HepG2 (cell line): ENCODE measurements at regions not wholly inside any gene's neighbourhood (a gene's known extent, or its start where the extent isn't known, plus 50 kb on each side); places are given as distances from the start of the nearest gene placed in this dataset.

Source experiments
- ATAC-seq: fragments of 200-7000 bp; cut with Tn5 transposase; 3 replicates; pipeline ENCODE4 v1.9.1; 2020; ENCODE audit warnings: mild to moderate bottlenecking, moderate library complexity
- BruUV-seq: library from RNA; stranded (reverse); fragments of 400-500 nt; replicated peaks from 2 replicates; lab custom pipeline; 2021; lab: Mats Ljungman, UMichigan
- CTCF ChIA-PET: fragments of 300-600 bp; formaldehyde crosslinking; extraction: SDS; loops from one replicate; lab custom pipeline; 2021; ENCODE audit warnings: low total read pairs, inconsistent platforms, low intra/inter-chr PET ratio; lab: Yijun Ruan, JAX
- POLR2A ChIA-PET: fragments of 350-600 bp; sonication (Branson Sonifier 250); formaldehyde crosslinking; loops from one replicate; lab custom pipeline; 2020; ENCODE audit warnings: antibody characterized with exemption, inconsistent platforms; lab: Yijun Ruan, JAX
- DNase-seq: peaks from one replicate; pipeline ENCODE4 v3.0.0-alpha.2; 2015; ENCODE audit warnings: low spot score
- FAIRE-seq: peaks from 3 replicates; lab custom pipeline; 2011; peaks lifted over from hg19 to GRCh38; lab: Jason Lieb, UNC
- H2AFZ ChIP-seq: one replicate; pipeline ENCODE4 v1.6.1; 2011; ENCODE audit warnings: low read length, inconsistent platforms
- H3K27ac ChIP-seq: fragments of 300-600 bp; 3 replicates; pipeline ENCODE4 v1.8.0; 2011; ENCODE audit warnings: mixed run types, mild to moderate bottlenecking, mixed read lengths, low read length, inconsistent platforms; ENCODE audit not compliant: insufficient read depth; ENCODE audit errors: extremely low read length
- H3K27me3 ChIP-seq, 2 experiments: fragments of 200-600 bp in 1 of 2; 2 replicates in 1 of 2; 3 replicates in 1 of 2; pipeline versions ENCODE4 v1.6.0 to v1.8.0; 2011; ENCODE audit warnings: low read length in 2 of 2, mild to moderate bottlenecking in 2 of 2, moderate library complexity in 2 of 2, inconsistent platforms in 1 of 2; ENCODE audit not compliant: insufficient read depth in 2 of 2, control insufficient read depth in 1 of 2
- H3K36me3 ChIP-seq, 2 experiments: fragments of 200-600 bp in 1 of 2; replicated peaks in 1 of 2; 2 replicates in 1 of 2; 3 replicates in 1 of 2; pipeline versions ENCODE4 v1.5.1 to v1.8.0; 2011; ENCODE audit warnings: low read length in 2 of 2, inconsistent platforms in 1 of 2; ENCODE audit not compliant: insufficient read depth in 2 of 2, control insufficient read depth in 1 of 2
- H3K4me1 ChIP-seq: 2 replicates; pipeline ENCODE4 v1.5.1; 2012; ENCODE audit warnings: low read length, inconsistent platforms; ENCODE audit not compliant: insufficient read depth
- H3K4me2 ChIP-seq: 2 replicates; pipeline ENCODE4 v1.6.0; 2011; ENCODE audit warnings: low read depth, low read length, inconsistent platforms
- H3K4me3 ChIP-seq, 3 experiments: fragments of 200-600 bp in 1 of 3; sonication (generic), shearing (Covaris generic) in 1 of 3; replicated peaks in 1 of 3; 2 replicates each; pipeline ENCODE4 v1.5.1; 2011 to 2016; ENCODE audit warnings: low read length in 3 of 3, inconsistent platforms in 2 of 3, low read depth in 2 of 3, mild to moderate bottlenecking in 2 of 3, control low read depth in 1 of 3, mixed read lengths in 1 of 3; ENCODE audit not compliant: insufficient read depth in 1 of 3
- H3K79me2 ChIP-seq: one replicate; pipeline ENCODE4 v1.6.1; 2011; ENCODE audit warnings: low read length, inconsistent platforms; ENCODE audit not compliant: insufficient read depth
- H3K9ac ChIP-seq: 2 replicates; pipeline ENCODE4 v1.6.0; 2011; ENCODE audit warnings: mild to moderate bottlenecking, low read depth, low read length, inconsistent platforms; ENCODE audit not compliant: insufficient read depth
- H3K9me3 ChIP-seq: 2 replicates; pipeline ENCODE4 v1.5.1; 2012; ENCODE audit warnings: mild to moderate bottlenecking, low read length
- H4K20me1 ChIP-seq: 2 replicates; pipeline ENCODE4 v1.6.0; 2011; ENCODE audit warnings: inconsistent platforms, mild to moderate bottlenecking, low read length, moderate library complexity; ENCODE audit not compliant: insufficient read depth
- BRD4 ChIP-seq: sonication (generic); formaldehyde crosslinking; IDR thresholded peaks from 2 replicates; pipeline ENCODE4 v1.4.0; 2020; ENCODE audit warnings: missing genetic modification reagents
- CHCHD3 ChIP-seq: sonication (generic); formaldehyde crosslinking; IDR thresholded peaks from 2 replicates; pipeline ENCODE4 v1.8.0; 2022; ENCODE audit warnings: mild to moderate bottlenecking, missing genetic modification reagents, moderate library complexity
- IRX3 ChIP-seq: sonication (generic); formaldehyde crosslinking; IDR thresholded peaks from 2 replicates; pipeline ENCODE4 v1.8.1; 2023; ENCODE audit warnings: mild to moderate bottlenecking, low read depth, missing genetic modification reagents, borderline replicate concordance
- ISL2 ChIP-seq: sonication (generic); formaldehyde crosslinking; IDR thresholded peaks from 2 replicates; pipeline ENCODE4 v1.5.0; 2020; ENCODE audit warnings: missing genetic modification reagents
- NR3C1 ChIP-seq: sonication (generic); formaldehyde crosslinking; IDR thresholded peaks from 2 replicates; pipeline ENCODE4 v1.4.0; 2020; ENCODE audit warnings: missing genetic modification reagents
- RARA ChIP-seq: IDR thresholded peaks from 2 replicates; pipeline ENCODE4 v1.6.1; 2016; ENCODE audit warnings: missing genetic modification reagents, missing compliant biosample characterization
- SATB2 ChIP-seq: sonication (generic); formaldehyde crosslinking; IDR thresholded peaks from 2 replicates; pipeline ENCODE4 v1.5.0; 2020; ENCODE audit warnings: missing genetic modification reagents
- SMARCC2 ChIP-seq: fragments of 450-650 bp; IDR thresholded peaks from 2 replicates; pipeline ENCODE4 v1.6.1; 2017; ENCODE audit warnings: antibody characterized with exemption, mild to moderate bottlenecking
- SOX5 ChIP-seq: IDR thresholded peaks from 2 replicates; pipeline ENCODE4 v1.6.1; 2016; ENCODE audit warnings: borderline replicate concordance
- ZKSCAN5 ChIP-seq: sonication (generic); formaldehyde crosslinking; IDR thresholded peaks from 2 replicates; pipeline ENCODE4 v1.5.1; 2020; ENCODE audit warnings: mild to moderate bottlenecking, missing genetic modification reagents
- ZNF337 ChIP-seq: sonication (generic); formaldehyde crosslinking; IDR thresholded peaks from 2 replicates; pipeline ENCODE4 v1.5.1; 2020; ENCODE audit warnings: missing genetic modification reagents, low read depth, mild to moderate bottlenecking, borderline replicate concordance
- ZNF678 ChIP-seq: sonication (generic); formaldehyde crosslinking; IDR thresholded peaks from 2 replicates; pipeline ENCODE4 v1.4.0; 2020; ENCODE audit warnings: mild to moderate bottlenecking, missing genetic modification reagents
- ZSCAN20 ChIP-seq: sonication (generic); formaldehyde crosslinking; IDR thresholded peaks from 2 replicates; pipeline ENCODE4 v1.4.0; 2020; ENCODE audit warnings: missing genetic modification reagents, mild to moderate bottlenecking, borderline replicate concordance
- ZSCAN29 ChIP-seq: sonication (generic); formaldehyde crosslinking; conservative IDR thresholded peaks from 2 replicates; pipeline ENCODE4 v1.4.0; 2020; ENCODE audit warnings: mild to moderate bottlenecking, missing genetic modification reagents
- WGBS: methylation state at CpG from one replicate; pipeline ENCODE4 v1.1.6; 2017; ENCODE audit warnings: low lambda C conversion rate; 5-methylcytosine and 5-hydroxymethylcytosine counted together
- in situ Hi-C: cut with HindIII; loops from 2 replicates; pipeline ENCODE4 v1.10.0; 2017; ENCODE audit warnings: low pct_unique_long_range_greater_than_20kb; ENCODE audit not compliant: extremely low pct_ligation_motif_present
- intact Hi-C: fragments of 100-400 bp; cut with micrococcal nuclease; formaldehyde crosslinking; loops from one replicate; pipeline ENCODE4 v1.10.0; 2022; ENCODE audit not compliant: unreplicated experiment
- TF ChIP-seq, protein P1 (sequence below): sonication (generic); formaldehyde crosslinking; IDR thresholded peaks from 2 replicates; pipeline ENCODE4 v1.4.0; 2020; ENCODE audit warnings: mild to moderate bottlenecking, low read depth, missing genetic modification reagents
- TF ChIP-seq, protein P2 (sequence below): IDR thresholded peaks from 2 replicates; pipeline ENCODE4 v1.6.1; 2016; ENCODE audit warnings: mild to moderate bottlenecking, missing biosample characterization, missing genetic modification reagents
- TF ChIP-seq, protein P3 (sequence below), 2 experiments: IDR thresholded peaks; 2 replicates each; pipeline ENCODE4 v1.6.1; 2011 to 2012; ENCODE audit warnings: low read length in 2 of 2, borderline replicate concordance in 1 of 2, low read depth in 1 of 2, mild to moderate bottlenecking in 1 of 2, moderate library complexity in 1 of 2
- TF ChIP-seq, protein P4 (sequence below): sonication (generic); formaldehyde crosslinking; IDR thresholded peaks from 2 replicates; pipeline ENCODE4 v1.4.0; 2020; ENCODE audit warnings: missing genetic modification reagents, borderline replicate concordance

DNA sequence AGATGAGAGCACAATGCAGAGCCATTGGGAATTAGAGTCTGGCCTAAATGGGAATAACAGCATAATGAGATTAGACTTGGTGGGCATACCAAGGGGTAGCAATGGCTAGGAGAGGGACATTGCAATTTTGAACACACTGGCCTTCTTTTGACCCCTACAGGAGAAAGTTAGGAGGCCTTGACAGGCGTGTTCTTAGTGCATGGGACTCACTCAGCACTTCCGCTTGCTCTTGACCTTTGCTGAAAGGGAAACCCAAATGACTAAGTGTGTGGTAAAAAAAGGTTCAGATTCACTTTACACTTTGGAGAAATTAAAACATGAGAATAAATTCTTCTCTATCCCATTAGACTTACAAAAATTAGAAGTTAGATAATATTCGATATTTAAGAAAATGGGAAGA is 317.4 kb downstream of the DIPK2A start (continued):
- TF ChIP-seq, protein P1, sequence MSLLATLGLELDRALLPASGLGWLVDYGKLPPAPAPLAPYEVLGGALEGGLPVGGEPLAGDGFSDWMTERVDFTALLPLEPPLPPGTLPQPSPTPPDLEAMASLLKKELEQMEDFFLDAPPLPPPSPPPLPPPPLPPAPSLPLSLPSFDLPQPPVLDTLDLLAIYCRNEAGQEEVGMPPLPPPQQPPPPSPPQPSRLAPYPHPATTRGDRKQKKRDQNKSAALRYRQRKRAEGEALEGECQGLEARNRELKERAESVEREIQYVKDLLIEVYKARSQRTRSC = no peak
- TF ChIP-seq ZKSCAN5 (CRISPR knock-in tag) (no peak), SATB2 (CRISPR knock-in tag) (no peak), CHCHD3 (CRISPR knock-in tag) (no peak), ZSCAN20 (CRISPR knock-in tag) (no peak), RARA (CRISPR knock-in tag) (no peak)
- TF ChIP-seq, protein P2, sequence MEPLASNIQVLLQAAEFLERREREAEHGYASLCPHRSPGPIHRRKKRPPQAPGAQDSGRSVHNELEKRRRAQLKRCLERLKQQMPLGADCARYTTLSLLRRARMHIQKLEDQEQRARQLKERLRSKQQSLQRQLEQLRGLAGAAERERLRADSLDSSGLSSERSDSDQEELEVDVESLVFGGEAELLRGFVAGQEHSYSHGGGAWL (CRISPR knock-in tag) = no peak

DNA sequence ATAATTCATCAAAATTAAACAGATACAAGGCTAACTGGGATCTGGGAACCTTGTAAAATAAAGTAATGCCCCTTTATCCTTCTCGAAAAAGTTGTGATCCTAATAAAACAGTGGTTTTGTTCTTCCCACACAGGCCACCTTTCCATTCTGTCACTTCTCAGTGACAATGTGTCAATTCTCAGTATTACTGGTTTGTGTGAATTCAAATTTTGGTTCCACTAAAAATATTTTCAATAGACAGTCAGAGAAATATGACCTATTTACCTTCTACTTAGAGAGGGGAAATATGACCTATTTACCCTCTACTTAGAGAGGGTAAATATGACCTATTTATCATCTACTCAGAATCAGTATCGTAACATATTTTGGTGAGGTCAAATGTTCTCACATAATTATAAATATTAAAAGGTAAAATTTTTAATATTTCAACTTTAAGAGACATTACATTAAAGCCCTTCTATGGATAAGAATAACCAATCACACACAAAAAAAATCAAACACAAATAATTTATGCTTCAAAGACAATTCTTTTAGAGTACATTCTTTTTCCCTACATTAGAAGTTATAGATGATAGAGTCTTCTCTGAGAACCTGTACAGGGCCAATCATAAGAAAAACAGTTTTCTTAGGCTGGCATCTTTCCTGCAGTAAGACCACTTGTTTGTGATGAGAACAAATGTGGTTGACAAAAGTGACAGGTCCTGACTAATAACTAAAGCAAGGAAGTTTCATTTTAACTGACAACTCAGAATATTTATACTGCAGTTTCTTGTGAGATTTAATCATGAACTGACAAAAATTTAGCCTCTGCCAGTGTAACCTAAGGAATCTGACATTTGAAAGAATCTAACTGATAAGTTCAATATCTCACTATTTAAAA is 323.3 kb downstream of the DIPK2A start:
- CTCF ChIA-PET = no interaction called here
- POLR2A ChIA-PET = no interaction called here
- no TSS peak for BruUV-seq
- intact Hi-C loops (no loop called here), in situ Hi-C loops (no loop called here)
- Histone ChIP-seq H2AFZ (no peak overlapping the region), H3K9ac (no peak overlapping the region), H3K27ac (no peak overlapping the region), H3K4me3 (no peak overlapping the region), H3K27me3 (no peaks in the 10 kb centered on the region), H3K9me3 (peaks cover 12% of the 10 kb centered on the region; the same call in 1 of the 2 replicates), H3K4me2 (no peak overlapping the region), H3K36me3 (no peaks in the 10 kb centered on the region), H4K20me1 (no peaks in the 10 kb centered on the region), H3K79me2 (no peaks in the 10 kb centered on the region), H3K4me1 (no peaks in the 10 kb centered on the region)
- FAIRE-seq (no peak), DNase-seq (no peak), ATAC-seq (no peak)
- WGBS = 1% methylated on average over 2 of the region's 2 CpGs
- TF ChIP-seq SOX5 (no peak), IRX3 (CRISPR knock-in tag) (no peak), ZSCAN29 (no peak), BRD4 (CRISPR knock-in tag) (no peak), NR3C1 (CRISPR knock-in tag) (no peak), ZNF337 (CRISPR knock-in tag) (no peak), SMARCC2 (no peak), ZNF678 (CRISPR knock-in tag) (no peak), ISL2 (CRISPR knock-in tag) (no peak)
- TF ChIP-seq, protein P3, sequence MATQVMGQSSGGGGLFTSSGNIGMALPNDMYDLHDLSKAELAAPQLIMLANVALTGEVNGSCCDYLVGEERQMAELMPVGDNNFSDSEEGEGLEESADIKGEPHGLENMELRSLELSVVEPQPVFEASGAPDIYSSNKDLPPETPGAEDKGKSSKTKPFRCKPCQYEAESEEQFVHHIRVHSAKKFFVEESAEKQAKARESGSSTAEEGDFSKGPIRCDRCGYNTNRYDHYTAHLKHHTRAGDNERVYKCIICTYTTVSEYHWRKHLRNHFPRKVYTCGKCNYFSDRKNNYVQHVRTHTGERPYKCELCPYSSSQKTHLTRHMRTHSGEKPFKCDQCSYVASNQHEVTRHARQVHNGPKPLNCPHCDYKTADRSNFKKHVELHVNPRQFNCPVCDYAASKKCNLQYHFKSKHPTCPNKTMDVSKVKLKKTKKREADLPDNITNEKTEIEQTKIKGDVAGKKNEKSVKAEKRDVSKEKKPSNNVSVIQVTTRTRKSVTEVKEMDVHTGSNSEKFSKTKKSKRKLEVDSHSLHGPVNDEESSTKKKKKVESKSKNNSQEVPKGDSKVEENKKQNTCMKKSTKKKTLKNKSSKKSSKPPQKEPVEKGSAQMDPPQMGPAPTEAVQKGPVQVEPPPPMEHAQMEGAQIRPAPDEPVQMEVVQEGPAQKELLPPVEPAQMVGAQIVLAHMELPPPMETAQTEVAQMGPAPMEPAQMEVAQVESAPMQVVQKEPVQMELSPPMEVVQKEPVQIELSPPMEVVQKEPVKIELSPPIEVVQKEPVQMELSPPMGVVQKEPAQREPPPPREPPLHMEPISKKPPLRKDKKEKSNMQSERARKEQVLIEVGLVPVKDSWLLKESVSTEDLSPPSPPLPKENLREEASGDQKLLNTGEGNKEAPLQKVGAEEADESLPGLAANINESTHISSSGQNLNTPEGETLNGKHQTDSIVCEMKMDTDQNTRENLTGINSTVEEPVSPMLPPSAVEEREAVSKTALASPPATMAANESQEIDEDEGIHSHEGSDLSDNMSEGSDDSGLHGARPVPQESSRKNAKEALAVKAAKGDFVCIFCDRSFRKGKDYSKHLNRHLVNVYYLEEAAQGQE (IDR thresholded peaks at IDR 0.05; ENCODE audit: borderline replicate concordance in 1 of 2, low read depth in 1 of 2, low read length in 2 of 2) = no peak
- TF ChIP-seq, protein P4, sequence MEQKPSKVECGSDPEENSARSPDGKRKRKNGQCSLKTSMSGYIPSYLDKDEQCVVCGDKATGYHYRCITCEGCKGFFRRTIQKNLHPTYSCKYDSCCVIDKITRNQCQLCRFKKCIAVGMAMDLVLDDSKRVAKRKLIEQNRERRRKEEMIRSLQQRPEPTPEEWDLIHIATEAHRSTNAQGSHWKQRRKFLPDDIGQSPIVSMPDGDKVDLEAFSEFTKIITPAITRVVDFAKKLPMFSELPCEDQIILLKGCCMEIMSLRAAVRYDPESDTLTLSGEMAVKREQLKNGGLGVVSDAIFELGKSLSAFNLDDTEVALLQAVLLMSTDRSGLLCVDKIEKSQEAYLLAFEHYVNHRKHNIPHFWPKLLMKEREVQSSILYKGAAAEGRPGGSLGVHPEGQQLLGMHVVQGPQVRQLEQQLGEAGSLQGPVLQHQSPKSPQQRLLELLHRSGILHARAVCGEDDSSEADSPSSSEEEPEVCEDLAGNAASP = no peak
